Right cardiac atrium (tissue), 5 donors: ENCODE measurements at regions not wholly inside any gene's neighbourhood (a gene's known extent, or its start where the extent isn't known, plus 50 kb on each side); places are given as distances from the start of the nearest gene placed in this dataset.

ENCODE experiments used
- ATAC-seq, 2 donors: fragments of 200-7000 bp; cut with Tn5 transposase; one replicate each; pipeline versions ENCODE4 v1.8.0 to v1.9.1; 2020; ENCODE audit warnings: moderate library complexity in 2 of 2, mild to moderate bottlenecking in 1 of 2
- DNase-seq, 3 donors: peaks; one replicate each; pipeline ENCODE4 v3.0.0-alpha.2; 2020
- H3K27ac ChIP-seq: one replicate; pipeline ENCODE4 v1.5.1; 2013; ENCODE audit warnings: mild to moderate bottlenecking, low read length, control low read depth, moderate library complexity
- H3K27me3 ChIP-seq: one replicate; pipeline ENCODE4 v1.6.1; 2013; ENCODE audit not compliant: control insufficient read depth, insufficient read depth
- H3K4me1 ChIP-seq: one replicate; pipeline ENCODE4 v1.6.1; 2013; ENCODE audit warnings: low read length; ENCODE audit not compliant: control insufficient read depth, insufficient read depth
- H3K4me3 ChIP-seq: one replicate; pipeline ENCODE4 v1.5.1; 2013; ENCODE audit warnings: low read length, control low read depth
- H3K9me3 ChIP-seq: one replicate; pipeline ENCODE4 v1.6.1; 2013; ENCODE audit warnings: low read length; ENCODE audit not compliant: control insufficient read depth
- WGBS: extraction: QIAGEN DNeasy Blood & Tissue Kit; methylation state at CpG from one replicate; pipeline ENCODE4 v1.1.7; 2013; 5-methylcytosine and 5-hydroxymethylcytosine counted together
- intact Hi-C, 4 donors: fragments of 100-400 bp; cut with DNase I; formaldehyde crosslinking; loops; one replicate each; pipeline versions ENCODE4 v1.11.0 to v1.14.0; 2022 to 2023
- donor health status: healthy with polysubstance abuse.
- donor health status: DM: no; HTN: yes; CAD: no.
- donor health status: DM: no; HTN: no; CAD: no.
- donor health status: DM: no; HTN: yes; CAD: no; lungs with severe emphysema.
- donor health status: DM: yes; HTN: yes; CAD: no.

DNA sequence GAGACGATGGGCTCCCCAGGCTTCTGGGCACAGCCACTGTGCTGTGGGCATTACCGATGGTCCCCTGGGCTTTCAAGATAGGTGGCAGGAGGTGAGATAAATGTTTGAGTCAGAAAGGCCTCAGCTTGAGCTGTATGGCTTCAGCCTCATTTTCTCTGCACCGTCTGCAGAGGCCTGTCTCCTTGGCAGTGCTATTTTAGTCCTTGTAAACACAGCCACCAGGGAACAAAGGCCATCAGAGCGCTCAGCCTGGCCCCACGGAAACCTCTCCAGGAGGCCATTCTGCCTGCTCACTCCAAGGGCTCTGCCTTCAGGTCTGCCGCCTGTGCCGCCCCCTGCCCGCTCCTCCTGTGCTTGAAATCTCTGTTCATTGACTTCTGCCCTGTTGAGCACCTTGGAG lies 1424.9 kb downstream of the TBC1D22A start:
- ATAC-seq (no peak), DNase-seq (no peak)
- Histone ChIP-seq H3K4me3 (no peak overlapping the region), H3K4me1 (no peaks in the 10 kb centered on the region), H3K27me3 (no peaks in the 10 kb centered on the region), H3K27ac (no peak overlapping the region), H3K9me3 (no peaks in the 10 kb centered on the region)
- intact Hi-C loops = no loop called here
- WGBS = 43% methylated on average over 8 of the region's 8 CpGs

- WGBS = 76% methylated on average over 10 of the region's 10 CpGs
- ATAC-seq = no peak
- Histone ChIP-seq H3K9me3 (no peaks in the 10 kb centered on the region), H3K27me3 (no peaks in the 10 kb centered on the region), H3K4me3 (no peak overlapping the region), H3K27ac (no peak overlapping the region), H3K4me1 (no peaks in the 10 kb centered on the region)
- DNase-seq = no peak
- intact Hi-C loops = no loop called here
These were observed 1423.8 kb downstream of the TBC1D22A start for GRCh38 chr22:48186146-48186790.

GRCh38 chr22:48185071-48186055 lies 1422.9 kb downstream of the TBC1D22A start:
- no peaks in the 10 kb centered on the region for H3K4me1 ChIP-seq
- ATAC-seq (no peak), DNase-seq (no peak)
- WGBS = 74% methylated on average over 20 of the region's 20 CpGs
- no peak overlapping the region for H3K4me3 ChIP-seq
- no peaks in the 10 kb centered on the region for H3K9me3 ChIP-seq
- intact Hi-C loops = no loop called here
- no peak overlapping the region for H3K27ac ChIP-seq
- no peaks in the 10 kb centered on the region for H3K27me3 ChIP-seq

GRCh38 chr22:48182846-48183805 lies 1420.7 kb downstream of the TBC1D22A start:
- Histone ChIP-seq H3K27ac (no peak overlapping the region), H3K27me3 (no peaks in the 10 kb centered on the region), H3K4me3 (no peak overlapping the region), H3K4me1 (no peaks in the 10 kb centered on the region), H3K9me3 (no peaks in the 10 kb centered on the region)
- DNase-seq (no peak), ATAC-seq (no peak)
- 77% methylated on average over 25 of the region's 25 CpGs for WGBS
- intact Hi-C loops = no loop called here

- Histone ChIP-seq H3K27ac (no peak overlapping the region), H3K4me1 (no peaks in the 10 kb centered on the region), H3K27me3 (no peaks in the 10 kb centered on the region), H3K9me3 (no peaks in the 10 kb centered on the region), H3K4me3 (no peak overlapping the region)
- no peak for ATAC-seq
- DNase-seq = no peak
- 69% methylated on average over 5 of the region's 5 CpGs for WGBS
- intact Hi-C loops = no loop called here
These were observed 1419.6 kb downstream of the TBC1D22A start for GRCh38 chr22:48182031-48182430.

GRCh38 chr22:48181263-48181955 lies 1419.0 kb downstream of the TBC1D22A start:
- no peak overlapping the region for H3K4me3 ChIP-seq
- 81% methylated on average over 18 of the region's 18 CpGs for WGBS
- ATAC-seq = no peak
- no peaks in the 10 kb centered on the region for H3K9me3 ChIP-seq
- DNase-seq = no peak
- no peaks in the 10 kb centered on the region for H3K4me1 ChIP-seq
- no peak overlapping the region for H3K27ac ChIP-seq
- intact Hi-C loops = no loop called here
- no peaks in the 10 kb centered on the region for H3K27me3 ChIP-seq

- Histone ChIP-seq H3K27ac (no peak overlapping the region), H3K9me3 (no peaks in the 10 kb centered on the region), H3K4me3 (no peak overlapping the region), H3K27me3 (no peaks in the 10 kb centered on the region), H3K4me1 (no peaks in the 10 kb centered on the region)
- DNase-seq (no peak), ATAC-seq (no peak)
- intact Hi-C loops = no loop called here
- WGBS = 72% methylated on average over 4 of the region's 4 CpGs
These were observed 1418.2 kb downstream of the TBC1D22A start for GRCh38 chr22:48180631-48181030.

GRCh38 chr22:48179571-48180546 lies 1417.4 kb downstream of the TBC1D22A start:
- WGBS = 72% methylated on average over 15 of the region's 15 CpGs
- Histone ChIP-seq H3K4me1 (no peaks in the 10 kb centered on the region), H3K9me3 (no peaks in the 10 kb centered on the region), H3K27me3 (no peaks in the 10 kb centered on the region), H3K4me3 (no peak overlapping the region), H3K27ac (no peak overlapping the region)
- ATAC-seq = no peak
- intact Hi-C loops = no loop called here
- DNase-seq = no peak

GRCh38 chr22:48178536-48178935 lies 1416.1 kb downstream of the TBC1D22A start:
- H3K4me1 ChIP-seq = no peaks in the 10 kb centered on the region
- intact Hi-C loops = no loop called here
- 85% methylated on average over 7 of the region's 7 CpGs for WGBS
- no peaks in the 10 kb centered on the region for H3K27me3 ChIP-seq
- no peaks in the 10 kb centered on the region for H3K9me3 ChIP-seq
- ATAC-seq = no peak
- H3K4me3 ChIP-seq = no peak overlapping the region
- no peak overlapping the region for H3K27ac ChIP-seq
- DNase-seq = no peak
